NCI-H146 treated with DMSO at 0.1 percent for 48 hours (cell line): ENCODE measurements at regions not wholly inside any gene's neighbourhood (a gene's known extent, or its start where the extent isn't known, plus 50 kb on each side); places are given as distances from the start of the nearest gene placed in this dataset.
"Not testable (repeated sequence)": the region's sequence is repeated elsewhere in the genome, so short reads cannot be mapped to it uniquely, and the experiment has no call there.

Experiments used
- DNase-seq: peaks from one replicate; lab custom pipeline; 2025; ENCODE audit not compliant: unreplicated experiment; lab: John Stamatoyannopoulos, UW

- DNase-seq: no peak
Observed at GRCh38 chr4:124833831-124834505, 121.4 kb upstream of the ANKRD50 start.

- no peak for DNase-seq
Observed at GRCh38 chr4:124828382-124828781, 115.8 kb upstream of the ANKRD50 start.

GRCh38 chr4:124817531-124817930 is 105.0 kb upstream of the ANKRD50 start:
- no peak for DNase-seq

GRCh38 chr4:124812203-124812602 is 99.7 kb upstream of the ANKRD50 start:
- not testable (repeated sequence) for DNase-seq

GRCh38 chr4:124810827-124811226 is 98.3 kb upstream of the ANKRD50 start:
- DNase-seq: no peak

DNA sequence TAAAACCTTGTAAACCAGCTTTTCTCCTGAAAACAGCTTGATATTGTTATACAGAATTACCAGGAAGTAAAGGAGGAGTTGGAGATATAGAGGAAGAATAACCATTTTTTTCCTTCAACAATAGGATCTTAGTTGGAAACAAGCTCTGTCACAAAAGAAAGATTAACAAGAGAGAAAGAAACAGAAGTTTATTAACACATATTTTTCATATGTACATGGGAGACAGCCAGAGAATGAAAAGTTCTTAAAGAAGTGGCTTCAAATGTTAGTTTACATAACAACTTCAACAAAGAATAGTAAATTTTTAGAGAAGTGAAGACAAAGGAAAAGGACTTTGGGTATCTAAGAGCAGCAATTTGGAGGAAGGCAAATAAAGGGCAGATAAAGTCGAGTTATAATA is 94.9 kb upstream of the ANKRD50 start:
- DNase-seq: no peak

GRCh38 chr4:124806403-124806802 is 93.9 kb upstream of the ANKRD50 start:
- DNase-seq: no peak

DNA sequence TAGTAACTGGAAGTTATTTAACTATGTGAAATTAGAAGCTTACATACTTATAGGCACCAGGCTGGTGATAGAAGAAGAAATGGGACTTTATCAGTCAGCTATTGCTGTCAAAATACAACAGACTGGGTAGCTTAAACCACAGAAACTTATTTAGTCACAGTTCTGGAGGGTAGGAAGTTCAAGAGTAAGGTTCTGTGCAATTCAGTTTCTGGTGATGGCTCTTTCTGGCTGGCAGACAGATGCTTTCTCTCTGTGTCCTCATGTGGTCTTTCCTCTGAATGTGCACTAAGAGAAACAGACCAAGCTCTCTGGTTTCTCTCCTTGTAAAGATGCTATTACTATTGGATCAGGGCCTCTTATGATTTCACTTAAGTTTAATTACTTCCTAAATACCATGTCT is 92.1 kb upstream of the ANKRD50 start:
- DNase-seq: no peak

DNA sequence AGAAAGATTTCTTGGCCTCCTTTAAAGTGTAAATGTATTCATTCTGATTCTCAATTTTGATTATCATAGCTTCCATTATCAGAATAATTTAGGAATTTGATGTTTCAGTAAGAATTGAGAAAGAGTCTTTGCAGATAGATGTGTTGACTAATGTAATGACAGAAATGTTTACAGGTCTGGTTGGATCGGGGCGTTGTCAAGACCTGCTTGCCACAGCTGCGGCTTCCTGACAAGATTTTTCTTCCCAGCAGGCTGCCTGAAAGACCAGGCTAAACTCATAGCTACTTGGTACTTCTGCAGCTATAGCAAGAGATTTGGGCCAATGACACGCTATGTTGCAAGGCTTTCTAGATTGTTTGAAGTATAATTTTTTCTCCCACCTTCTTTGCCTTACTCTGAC is 91.5 kb upstream of the ANKRD50 start:
- DNase-seq: no peak

GRCh38 chr4:124803641-124804040 is 91.1 kb upstream of the ANKRD50 start:
- no peak for DNase-seq

GRCh38 chr4:124803026-124803425 is 90.5 kb upstream of the ANKRD50 start:
- no peak for DNase-seq

- no peak for DNase-seq
Observed at GRCh38 chr4:124797223-124797622, 84.7 kb upstream of the ANKRD50 start.

- no peak for DNase-seq
Observed at GRCh38 chr4:124790471-124790870, 77.9 kb upstream of the ANKRD50 start.

- no peak for DNase-seq
Observed at GRCh38 chr4:124786634-124787033, 74.1 kb upstream of the ANKRD50 start.

DNA sequence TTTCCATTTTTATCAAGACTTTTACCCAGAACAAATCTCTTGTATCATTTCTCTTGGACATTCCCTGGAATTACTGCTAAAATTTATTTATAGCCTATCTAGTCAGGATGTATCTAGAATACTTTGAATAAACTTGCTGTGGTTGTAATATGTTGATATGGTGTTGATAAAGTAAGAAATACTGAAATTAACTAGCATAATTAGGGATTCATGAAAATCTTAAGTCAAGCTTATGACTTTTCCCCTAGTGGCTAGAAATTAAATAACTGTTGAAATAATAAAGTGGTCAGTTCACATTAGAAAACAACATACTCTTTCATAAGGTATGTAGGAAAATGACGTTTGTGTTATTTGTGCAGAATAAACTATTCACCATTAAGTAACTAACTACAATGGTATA is 73.1 kb upstream of the ANKRD50 start:
- no peak for DNase-seq

DNA sequence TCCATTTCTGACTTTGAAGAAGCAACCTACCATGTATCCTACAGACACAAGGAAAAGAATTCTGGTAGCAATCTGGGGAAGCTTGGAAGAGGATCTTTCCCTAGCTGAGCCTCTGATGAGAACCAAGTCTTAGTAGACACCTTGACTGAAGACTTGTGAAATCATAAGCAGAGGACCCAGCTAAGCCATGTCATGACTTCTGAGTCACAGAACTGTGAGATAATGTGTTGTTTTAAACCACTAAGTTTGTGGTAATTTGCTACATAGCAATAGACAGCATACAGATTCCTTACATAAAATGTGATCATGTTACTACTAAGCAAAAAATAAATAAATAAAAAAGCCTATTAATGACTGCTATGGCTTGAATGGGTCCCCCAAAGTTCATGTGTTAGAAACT is 71.3 kb upstream of the ANKRD50 start:
- no peak for DNase-seq

GRCh38 chr4:124777007-124777406 is 64.5 kb upstream of the ANKRD50 start:
- no peak for DNase-seq

GRCh38 chr4:124768596-124769365 is 56.2 kb upstream of the ANKRD50 start:
- DNase-seq: no peak

GRCh38 chr4:124762956-124763355 is 50.4 kb upstream of the ANKRD50 start:
- no peak for DNase-seq
